A549 (cell line): ENCODE measurements at regions not wholly inside any gene's neighbourhood (a gene's known extent, or its start where the extent isn't known, plus 50 kb on each side); places are given as distances from the start of the nearest gene placed in this dataset.

Experiments
- ATAC-seq, 2 experiments: fragments of 200-7000 bp in 1 of 2; fragments of >200 bp in 1 of 2; cut with Nextera tagmentation in 1 of 2; cut with Tn5 transposase in 1 of 2; 3 replicates each; pipeline versions ENCODE4 v1.8.0 to v1.9.1; 2018 to 2020; ENCODE audit warnings: mild to moderate bottlenecking in 1 of 2, moderate library complexity in 1 of 2
- CTCF ChIA-PET: fragments of 300-600 bp; sonication (Branson Sonifier 250); formaldehyde crosslinking; extraction: SDS; loops from one replicate; lab custom pipeline; 2021; ENCODE audit warnings: antibody characterized with exemption, inconsistent platforms; lab: Yijun Ruan, JAX
- POLR2A ChIA-PET: fragments of 350-600 bp; formaldehyde crosslinking; extraction: SDS; loops from one replicate; lab custom pipeline; 2021; ENCODE audit warnings: antibody characterized with exemption, inconsistent platforms; lab: Yijun Ruan, JAX
- DNase-seq, 2 experiments: peaks; one replicate each; pipeline versions ENCODE4 v3.0.0 to v3.0.0-alpha.2; 2011 to 2016; ENCODE audit warnings: low read depth in 1 of 2, low spot score in 1 of 2
- FAIRE-seq: peaks from 2 replicates; lab custom pipeline; 2011; peaks lifted over from hg19 to GRCh38; lab: Jason Lieb, UNC
- H3K27ac ChIP-seq, 2 experiments: fragments of >200 bp; sonication (Bioruptor Twin); formaldehyde crosslinking; 3 replicates each; pipeline ENCODE4 v1.5.1; 2016 to 2017
- H3K4me1 ChIP-seq: fragments of >200 bp; sonication (Bioruptor Twin); formaldehyde crosslinking; 3 replicates; pipeline ENCODE4 v1.6.1; 2016
- H3K4me2 ChIP-seq: fragments of >200 bp; sonication (Bioruptor Twin); formaldehyde crosslinking; 3 replicates; pipeline ENCODE4 v1.6.1; 2016
- H3K4me3 ChIP-seq: fragments of >200 bp; sonication (Bioruptor Twin); formaldehyde crosslinking; 3 replicates; pipeline ENCODE4 v1.5.1; 2016
- H3K9me3 ChIP-seq: fragments of >200 bp; sonication (Bioruptor Twin); formaldehyde crosslinking; 3 replicates; pipeline ENCODE4 v1.6.1; 2016
- CBX2 ChIP-seq: fragments of 200-600 bp; sonication (generic); IDR thresholded peaks from 2 replicates; pipeline ENCODE4 v1.6.1; 2016; ENCODE audit warnings: low read depth, mild to moderate bottlenecking, borderline replicate concordance
- CHD2 ChIP-seq: fragments of 150-350 bp; IDR thresholded peaks from 2 replicates; pipeline ENCODE4 v1.6.1; 2014; ENCODE audit warnings: low read length; ENCODE audit not compliant: partially characterized antibody
- CHD4 ChIP-seq: fragments of 200-600 bp; sonication (generic); IDR thresholded peaks from 2 replicates; pipeline ENCODE4 v1.6.1; 2016; ENCODE audit warnings: antibody characterized with exemption, mild to moderate bottlenecking, borderline replicate concordance
- FOXS1 ChIP-seq: fragments of 250-450 bp; sonication (Bioruptor Pico); IDR thresholded peaks from 2 replicates; pipeline ENCODE4 v1.5.0; 2020; ENCODE audit warnings: mild to moderate bottlenecking, moderate library complexity
- GATA3 ChIP-seq: IDR thresholded peaks from 2 replicates; pipeline ENCODE4 v1.6.1; 2012; ENCODE audit warnings: borderline replicate concordance
- HDAC2 ChIP-seq: fragments of 200-600 bp; sonication (generic); IDR thresholded peaks from 2 replicates; pipeline ENCODE4 v1.6.1; 2016
- HOXA7 ChIP-seq: fragments of 250-450 bp; sonication (Bioruptor Pico); IDR thresholded peaks from 2 replicates; pipeline ENCODE4 v1.5.0; 2020; ENCODE audit warnings: mild to moderate bottlenecking, moderate library complexity
- JUN ChIP-seq, 2 experiments: fragments of >200 bp; sonication (Bioruptor Twin); formaldehyde crosslinking; IDR thresholded peaks; 2 replicates in 1 of 2; 3 replicates in 1 of 2; pipeline ENCODE4 v1.6.1; 2016 to 2017
- KDM1A ChIP-seq: fragments of 200-600 bp; sonication (generic); IDR thresholded peaks from 2 replicates; pipeline ENCODE4 v1.6.1; 2016; ENCODE audit warnings: low read depth, mild to moderate bottlenecking
- KDM5A ChIP-seq: fragments of 200-600 bp; sonication (generic); IDR thresholded peaks from 2 replicates; pipeline ENCODE4 v1.6.1; 2016; ENCODE audit warnings: antibody characterized with exemption, mild to moderate bottlenecking
- MAFK ChIP-seq: fragments of 450-650 bp; IDR thresholded peaks from 2 replicates; pipeline ENCODE4 v1.6.1; 2014; ENCODE audit not compliant: partially characterized antibody
- MAZ ChIP-seq: fragments of 150-350 bp; IDR thresholded peaks from 2 replicates; pipeline ENCODE4 v1.6.1; 2014; ENCODE audit warnings: antibody characterized with exemption, low read depth, low read length, borderline replicate concordance
- MYC ChIP-seq: IDR thresholded peaks from 2 replicates; pipeline ENCODE4 v1.6.1; 2012; ENCODE audit warnings: mild to moderate bottlenecking, inconsistent platforms, low read length, improper control_type of control experiment, borderline replicate concordance
- NFE2L2 ChIP-seq: fragments of 150-350 bp; conservative IDR thresholded peaks from 2 replicates; pipeline ENCODE4 v1.6.1; 2014; ENCODE audit warnings: low read length
- POLR2A ChIP-seq: IDR thresholded peaks from 2 replicates; pipeline ENCODE4 v1.6.1; 2012; ENCODE audit warnings: mild to moderate bottlenecking, low read length
- RCOR1 ChIP-seq: fragments of 150-350 bp; IDR thresholded peaks from 2 replicates; pipeline ENCODE4 v1.6.1; 2014; ENCODE audit warnings: antibody characterized with exemption, low read length, low read depth
- SMC3 ChIP-seq: fragments of >200 bp; sonication (Bioruptor Twin); formaldehyde crosslinking; IDR thresholded peaks from 3 replicates; pipeline ENCODE4 v1.6.1; 2018; ENCODE audit warnings: inconsistent platforms
- ZFP36 ChIP-seq: fragments of 450-650 bp; IDR thresholded peaks from 2 replicates; pipeline ENCODE4 v1.6.1; 2014; ENCODE audit warnings: borderline replicate concordance; ENCODE audit not compliant: partially characterized antibody
- WGBS: methylation state at CpG from one replicate; pipeline ENCODE4 v1.1.6; 2017; ENCODE audit errors: missing lambda C conversion rate; 5-methylcytosine and 5-hydroxymethylcytosine counted together
- TF ChIP-seq, protein P1 (sequence below): fragments of >200 bp; sonication (Bioruptor Twin); formaldehyde crosslinking; IDR thresholded peaks from 3 replicates; pipeline ENCODE4 v1.5.1; 2016
- TF ChIP-seq, protein P2 (sequence below): fragments of 150-350 bp; IDR thresholded peaks from 2 replicates; pipeline ENCODE4 v1.6.1; 2014; ENCODE audit warnings: low read depth, mild to moderate bottlenecking, low read length
- TF ChIP-seq, protein P3 (sequence below): fragments of 450-650 bp; IDR thresholded peaks from 2 replicates; pipeline ENCODE4 v1.6.1; 2014; ENCODE audit warnings: antibody characterized with exemption
- TF ChIP-seq, protein P4 (sequence below): IDR thresholded peaks from 2 replicates; pipeline ENCODE4 v1.6.1; 2012
- TF ChIP-seq, protein P5 (sequence below): fragments of 250-450 bp; sonication (Bioruptor Pico); IDR thresholded peaks from 2 replicates; pipeline ENCODE4 v1.5.0; 2021; ENCODE audit warnings: mild to moderate bottlenecking, moderate library complexity, borderline replicate concordance

DNA sequence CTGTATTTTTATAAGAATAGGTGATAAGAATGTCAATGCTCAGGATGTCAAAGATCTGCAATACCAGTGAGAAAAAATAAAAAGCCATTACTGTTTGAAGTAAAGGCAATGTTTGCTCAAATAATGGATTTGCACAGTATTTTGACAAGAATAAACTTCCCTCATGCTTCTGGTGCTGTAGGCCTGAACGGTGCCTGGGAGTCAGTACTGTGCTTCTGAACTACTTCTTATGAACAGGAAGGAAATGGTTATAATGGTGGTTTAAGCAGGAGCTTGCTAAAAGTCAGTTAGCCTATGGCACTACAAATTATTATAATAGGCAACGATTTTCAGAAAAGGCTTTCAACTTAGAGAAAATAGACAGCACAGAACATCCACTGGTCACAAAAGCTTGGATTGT is 548.3 kb upstream of the CDH18 start:
- TF ChIP-seq CBX2 (no peak), SMC3 (no peak), KDM1A (no peak), POLR2A (no peak), MAFK (no peak), KDM5A (no peak), CHD2 (no peak), HOXA7 (CRISPR knock-in tag) (no peak), CHD4 (no peak), MYC (no peak), ZFP36 (no peak), HDAC2 (no peak), RCOR1 (no peak)
- TF ChIP-seq, protein P1, sequence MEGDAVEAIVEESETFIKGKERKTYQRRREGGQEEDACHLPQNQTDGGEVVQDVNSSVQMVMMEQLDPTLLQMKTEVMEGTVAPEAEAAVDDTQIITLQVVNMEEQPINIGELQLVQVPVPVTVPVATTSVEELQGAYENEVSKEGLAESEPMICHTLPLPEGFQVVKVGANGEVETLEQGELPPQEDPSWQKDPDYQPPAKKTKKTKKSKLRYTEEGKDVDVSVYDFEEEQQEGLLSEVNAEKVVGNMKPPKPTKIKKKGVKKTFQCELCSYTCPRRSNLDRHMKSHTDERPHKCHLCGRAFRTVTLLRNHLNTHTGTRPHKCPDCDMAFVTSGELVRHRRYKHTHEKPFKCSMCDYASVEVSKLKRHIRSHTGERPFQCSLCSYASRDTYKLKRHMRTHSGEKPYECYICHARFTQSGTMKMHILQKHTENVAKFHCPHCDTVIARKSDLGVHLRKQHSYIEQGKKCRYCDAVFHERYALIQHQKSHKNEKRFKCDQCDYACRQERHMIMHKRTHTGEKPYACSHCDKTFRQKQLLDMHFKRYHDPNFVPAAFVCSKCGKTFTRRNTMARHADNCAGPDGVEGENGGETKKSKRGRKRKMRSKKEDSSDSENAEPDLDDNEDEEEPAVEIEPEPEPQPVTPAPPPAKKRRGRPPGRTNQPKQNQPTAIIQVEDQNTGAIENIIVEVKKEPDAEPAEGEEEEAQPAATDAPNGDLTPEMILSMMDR: no peak
- TF ChIP-seq, protein P2, sequence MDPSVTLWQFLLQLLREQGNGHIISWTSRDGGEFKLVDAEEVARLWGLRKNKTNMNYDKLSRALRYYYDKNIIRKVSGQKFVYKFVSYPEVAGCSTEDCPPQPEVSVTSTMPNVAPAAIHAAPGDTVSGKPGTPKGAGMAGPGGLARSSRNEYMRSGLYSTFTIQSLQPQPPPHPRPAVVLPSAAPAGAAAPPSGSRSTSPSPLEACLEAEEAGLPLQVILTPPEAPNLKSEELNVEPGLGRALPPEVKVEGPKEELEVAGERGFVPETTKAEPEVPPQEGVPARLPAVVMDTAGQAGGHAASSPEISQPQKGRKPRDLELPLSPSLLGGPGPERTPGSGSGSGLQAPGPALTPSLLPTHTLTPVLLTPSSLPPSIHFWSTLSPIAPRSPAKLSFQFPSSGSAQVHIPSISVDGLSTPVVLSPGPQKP: no peak
- no peak overlapping the region for H3K27ac ChIP-seq
- H3K4me3 ChIP-seq: no peak overlapping the region
- POLR2A ChIA-PET: no interaction called here
- no peak for FAIRE-seq
- no peak for ATAC-seq
- H3K4me2 ChIP-seq: no peak overlapping the region
- no peaks in the 10 kb centered on the region for H3K4me1 ChIP-seq
- CTCF ChIA-PET: no interaction called here
- DNase-seq: no peak
- whole genome bisulfite sequencing: 10% methylated on average over 2 of the region's 2 CpGs
- no peaks in the 10 kb centered on the region; the same call in 2 of the 3 replicates for H3K9me3 ChIP-seq

DNA sequence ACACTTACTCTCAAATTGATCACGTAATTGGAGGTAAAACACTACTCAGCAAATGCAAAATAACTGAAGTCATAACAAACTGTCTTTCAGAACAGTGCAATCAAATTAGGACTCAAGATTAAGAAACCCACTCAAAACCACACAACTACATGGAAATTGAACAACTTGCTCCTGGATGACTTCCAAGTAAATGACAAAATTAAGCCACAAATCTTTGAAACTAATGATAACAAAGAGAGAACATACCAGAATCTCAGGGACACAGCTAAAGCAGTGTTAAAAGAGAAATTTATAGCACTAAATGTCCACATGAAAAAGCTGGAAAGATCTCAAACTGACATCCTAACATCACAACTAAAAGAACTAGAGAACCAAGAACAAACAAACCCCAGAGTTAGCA is 540.5 kb upstream of the CDH18 start:
- TF ChIP-seq MAFK (no peak), MAZ (no peak), GATA3 (no peak), KDM1A (no peak), JUN (IDR thresholded peaks at IDR 0.05) (no peak), NFE2L2 (no peak), SMC3 (no peak), FOXS1 (CRISPR knock-in tag) (no peak)
- TF ChIP-seq, protein P3, sequence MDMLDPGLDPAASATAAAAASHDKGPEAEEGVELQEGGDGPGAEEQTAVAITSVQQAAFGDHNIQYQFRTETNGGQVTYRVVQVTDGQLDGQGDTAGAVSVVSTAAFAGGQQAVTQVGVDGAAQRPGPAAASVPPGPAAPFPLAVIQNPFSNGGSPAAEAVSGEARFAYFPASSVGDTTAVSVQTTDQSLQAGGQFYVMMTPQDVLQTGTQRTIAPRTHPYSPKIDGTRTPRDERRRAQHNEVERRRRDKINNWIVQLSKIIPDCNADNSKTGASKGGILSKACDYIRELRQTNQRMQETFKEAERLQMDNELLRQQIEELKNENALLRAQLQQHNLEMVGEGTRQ: no peak
- TF ChIP-seq, protein P1: no peak
- TF ChIP-seq, protein P4, sequence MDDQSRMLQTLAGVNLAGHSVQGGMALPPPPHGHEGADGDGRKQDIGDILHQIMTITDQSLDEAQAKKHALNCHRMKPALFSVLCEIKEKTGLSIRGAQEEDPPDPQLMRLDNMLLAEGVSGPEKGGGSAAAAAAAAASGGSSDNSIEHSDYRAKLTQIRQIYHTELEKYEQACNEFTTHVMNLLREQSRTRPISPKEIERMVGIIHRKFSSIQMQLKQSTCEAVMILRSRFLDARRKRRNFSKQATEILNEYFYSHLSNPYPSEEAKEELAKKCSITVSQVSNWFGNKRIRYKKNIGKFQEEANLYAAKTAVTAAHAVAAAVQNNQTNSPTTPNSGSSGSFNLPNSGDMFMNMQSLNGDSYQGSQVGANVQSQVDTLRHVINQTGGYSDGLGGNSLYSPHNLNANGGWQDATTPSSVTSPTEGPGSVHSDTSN: no peak
- TF ChIP-seq, protein P5, sequence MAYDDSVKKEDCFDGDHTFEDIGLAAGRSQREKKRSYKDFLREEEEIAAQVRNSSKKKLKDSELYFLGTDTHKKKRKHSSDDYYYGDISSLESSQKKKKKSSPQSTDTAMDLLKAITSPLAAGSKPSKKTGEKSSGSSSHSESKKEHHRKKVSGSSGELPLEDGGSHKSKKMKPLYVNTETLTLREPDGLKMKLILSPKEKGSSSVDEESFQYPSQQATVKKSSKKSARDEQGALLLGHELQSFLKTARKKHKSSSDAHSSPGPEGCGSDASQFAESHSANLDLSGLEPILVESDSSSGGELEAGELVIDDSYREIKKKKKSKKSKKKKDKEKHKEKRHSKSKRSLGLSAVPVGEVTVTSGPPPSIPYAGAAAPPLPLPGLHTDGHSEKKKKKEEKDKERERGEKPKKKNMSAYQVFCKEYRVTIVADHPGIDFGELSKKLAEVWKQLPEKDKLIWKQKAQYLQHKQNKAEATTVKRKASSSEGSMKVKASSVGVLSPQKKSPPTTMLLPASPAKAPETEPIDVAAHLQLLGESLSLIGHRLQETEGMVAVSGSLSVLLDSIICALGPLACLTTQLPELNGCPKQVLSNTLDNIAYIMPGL (CRISPR knock-in tag): no peak
- FAIRE-seq: no peak

More for the DNA sequence above, 540.5 kb upstream of the CDH18 start:
- POLR2A ChIA-PET: interaction anchor here (0.6 kb wide), 1 partner anchor 1239 kb away, joined by 3 read pairs; no protein-coding TSS in a partner anchor
- CTCF ChIA-PET: no interaction called here
- H3K27ac ChIP-seq: no peak overlapping the region
- DNase-seq: no peak
- H3K9me3 ChIP-seq: no peaks in the 10 kb centered on the region
- no peaks in the 10 kb centered on the region for H3K4me1 ChIP-seq
- 10% methylated on average over 1 of the region's 1 CpG for WGBS
- no peak overlapping the region for H3K4me2 ChIP-seq
- no peak for ATAC-seq
- H3K4me3 ChIP-seq: no peak overlapping the region
